ENCODE measurements at regions not wholly inside any gene's neighbourhood (a gene's known extent, or its start where the extent isn't known, plus 50 kb on each side); places are given as distances from the start of the nearest gene placed in this dataset.

DNA sequence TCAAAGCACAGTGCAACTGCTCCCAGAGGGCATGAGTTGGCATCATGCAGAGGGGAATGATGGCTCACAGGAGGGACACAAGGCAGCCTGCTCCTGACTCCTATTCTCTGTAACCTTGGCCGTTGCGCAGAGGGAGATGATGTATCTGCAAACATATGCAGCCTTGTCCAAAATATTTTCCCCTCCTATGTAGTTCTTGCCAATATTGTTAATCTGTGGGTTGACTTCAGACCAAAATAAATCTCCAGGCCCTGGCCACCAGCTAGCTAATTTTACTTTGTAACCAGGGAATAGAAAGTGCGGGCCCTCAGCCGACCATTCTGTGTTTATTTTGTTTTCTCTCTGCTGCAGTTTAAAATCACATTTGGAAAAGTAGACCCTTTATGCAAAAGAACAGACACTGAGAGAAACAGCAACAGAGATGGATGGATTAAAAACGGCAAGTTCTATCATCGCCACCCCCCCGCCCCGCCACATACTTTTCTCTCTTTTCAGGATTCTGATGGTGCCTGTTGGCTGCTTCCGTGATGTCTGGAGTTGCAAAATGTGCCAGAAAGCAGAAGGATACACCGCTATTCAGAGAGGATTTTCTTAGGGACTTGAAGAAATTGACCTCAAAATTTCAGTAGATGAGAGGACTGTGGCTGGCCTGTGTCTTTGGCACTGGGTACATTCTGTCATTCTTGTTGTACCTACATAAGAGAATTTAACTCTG, 185.3 kb upstream of the BCOR start:
- Histone ChIP-seq H3K4me3 (replicated peaks in 1 of 3; ENCODE audit: insufficient read depth in 1 of 3, low read depth in 2 of 3, low read length in 3 of 3) (no peak overlapping the region), H3K9me3 (ENCODE audit: low read length) (no peaks in the 10 kb centered on the region; the same call in 1 of the 2 replicates), H3K36me3 (replicated peaks in 1 of 2; ENCODE audit: control insufficient read depth in 1 of 2, insufficient read depth in 2 of 2, low read length in 2 of 2) (no peaks in the 10 kb centered on the region), H3K4me1 (ENCODE audit: insufficient read depth, low read length) (no peaks in the 10 kb centered on the region), H3K27ac (ENCODE audit: extremely low read length, insufficient read depth, low read length) (no peak overlapping the region), H3K9ac (ENCODE audit: insufficient read depth, low read depth, low read length) (no peak overlapping the region), H2AFZ (ENCODE audit: low read length) (no peak overlapping the region), H3K4me2 (ENCODE audit: low read depth, low read length) (no peak overlapping the region), H3K79me2 (ENCODE audit: insufficient read depth, low read length) (no peaks in the 10 kb centered on the region), H3K27me3 (ENCODE audit: control insufficient read depth in 1 of 2, insufficient read depth in 2 of 2, low read length in 2 of 2) (no peaks in the 10 kb centered on the region), H4K20me1 (ENCODE audit: insufficient read depth, low read length) (no peaks in the 10 kb centered on the region)
- no peak for ATAC-seq
- intact Hi-C loops (cut with micrococcal nuclease; ENCODE audit: unreplicated experiment) (no loop called here), in situ Hi-C loops (cut with HindIII; ENCODE audit: extremely low pct_ligation_motif_present, low pct_unique_long_range_greater_than_20kb) (no loop called here)
- ChIA-PET CTCF (ENCODE audit: low intra/inter-chr PET ratio, low total read pairs) (no interaction called here), POLR2A (no interaction called here)
- TF ChIP-seq ZNF446 (CRISPR knock-in tag; IDR thresholded peaks at IDR 0.05) (no peak), SAP130 (CRISPR knock-in tag; IDR thresholded peaks at IDR 0.05; ENCODE audit: low read depth) (no peak), ZNF33A (CRISPR knock-in tag; IDR thresholded peaks at IDR 0.05; ENCODE audit: borderline replicate concordance) (no peak), ZNF263 (CRISPR knock-in tag; IDR thresholded peaks at IDR 0.05) (no peak)
- TF ChIP-seq, protein P1, sequence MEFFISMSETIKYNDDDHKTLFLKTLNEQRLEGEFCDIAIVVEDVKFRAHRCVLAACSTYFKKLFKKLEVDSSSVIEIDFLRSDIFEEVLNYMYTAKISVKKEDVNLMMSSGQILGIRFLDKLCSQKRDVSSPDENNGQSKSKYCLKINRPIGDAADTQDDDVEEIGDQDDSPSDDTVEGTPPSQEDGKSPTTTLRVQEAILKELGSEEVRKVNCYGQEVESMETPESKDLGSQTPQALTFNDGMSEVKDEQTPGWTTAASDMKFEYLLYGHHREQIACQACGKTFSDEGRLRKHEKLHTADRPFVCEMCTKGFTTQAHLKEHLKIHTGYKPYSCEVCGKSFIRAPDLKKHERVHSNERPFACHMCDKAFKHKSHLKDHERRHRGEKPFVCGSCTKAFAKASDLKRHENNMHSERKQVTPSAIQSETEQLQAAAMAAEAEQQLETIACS (CRISPR knock-in tag; IDR thresholded peaks at IDR 0.05), result no peak
- FAIRE-seq, result no peak
- no TSS peak for BruUV-seq (replicated peaks)
- 73% methylated on average over 9 of the region's 10 CpGs for WGBS (ENCODE audit: low lambda C conversion rate)
- DNase-seq (ENCODE audit: low spot score), result no peak

DNA sequence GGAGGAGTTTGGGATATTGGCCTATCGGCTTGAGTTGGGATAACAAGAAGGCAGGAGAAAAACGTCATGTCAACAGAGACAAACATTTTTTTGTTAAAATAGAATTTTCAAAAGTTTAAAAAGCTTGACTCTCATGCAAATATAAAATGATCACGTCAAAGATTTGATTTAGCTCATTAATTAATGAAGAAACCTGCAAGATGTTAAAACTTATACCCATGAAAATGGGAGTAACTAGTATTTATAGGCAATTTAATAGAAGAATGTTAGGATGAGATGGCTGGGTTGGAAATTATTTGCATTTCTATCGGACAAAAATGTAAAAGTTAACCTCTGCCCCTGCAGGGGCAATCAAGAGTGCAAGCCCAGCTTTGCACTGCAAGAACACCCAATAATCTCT, 184.6 kb upstream of the BCOR start:
- H3K27ac ChIP-seq (ENCODE audit: extremely low read length, insufficient read depth, low read length), result no peak overlapping the region
- H3K4me3 ChIP-seq (replicated peaks in 1 of 3; ENCODE audit: insufficient read depth in 1 of 3, low read depth in 2 of 3, low read length in 3 of 3), result no peak overlapping the region
- BruUV-seq (replicated peaks), result no TSS peak
- ChIA-PET CTCF (ENCODE audit: low intra/inter-chr PET ratio, low total read pairs) (no interaction called here), POLR2A (no interaction called here)
- H3K27me3 ChIP-seq (ENCODE audit: control insufficient read depth in 1 of 2, insufficient read depth in 2 of 2, low read length in 2 of 2), result no peaks in the 10 kb centered on the region
- H4K20me1 ChIP-seq (ENCODE audit: insufficient read depth, low read length), result no peaks in the 10 kb centered on the region
- TF ChIP-seq, protein P2, sequence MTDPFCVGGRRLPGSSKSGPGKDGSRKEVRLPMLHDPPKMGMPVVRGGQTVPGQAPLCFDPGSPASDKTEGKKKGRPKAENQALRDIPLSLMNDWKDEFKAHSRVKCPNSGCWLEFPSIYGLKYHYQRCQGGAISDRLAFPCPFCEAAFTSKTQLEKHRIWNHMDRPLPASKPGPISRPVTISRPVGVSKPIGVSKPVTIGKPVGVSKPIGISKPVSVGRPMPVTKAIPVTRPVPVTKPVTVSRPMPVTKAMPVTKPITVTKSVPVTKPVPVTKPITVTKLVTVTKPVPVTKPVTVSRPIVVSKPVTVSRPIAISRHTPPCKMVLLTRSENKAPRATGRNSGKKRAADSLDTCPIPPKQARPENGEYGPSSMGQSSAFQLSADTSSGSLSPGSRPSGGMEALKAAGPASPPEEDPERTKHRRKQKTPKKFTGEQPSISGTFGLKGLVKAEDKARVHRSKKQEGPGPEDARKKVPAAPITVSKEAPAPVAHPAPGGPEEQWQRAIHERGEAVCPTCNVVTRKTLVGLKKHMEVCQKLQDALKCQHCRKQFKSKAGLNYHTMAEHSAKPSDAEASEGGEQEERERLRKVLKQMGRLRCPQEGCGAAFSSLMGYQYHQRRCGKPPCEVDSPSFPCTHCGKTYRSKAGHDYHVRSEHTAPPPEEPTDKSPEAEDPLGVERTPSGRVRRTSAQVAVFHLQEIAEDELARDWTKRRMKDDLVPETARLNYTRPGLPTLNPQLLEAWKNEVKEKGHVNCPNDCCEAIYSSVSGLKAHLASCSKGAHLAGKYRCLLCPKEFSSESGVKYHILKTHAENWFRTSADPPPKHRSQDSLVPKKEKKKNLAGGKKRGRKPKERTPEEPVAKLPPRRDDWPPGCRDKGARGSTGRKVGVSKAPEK (CRISPR knock-in tag; IDR thresholded peaks at IDR 0.05; ENCODE audit: borderline replicate concordance), result no peak
- TF ChIP-seq, protein P3, sequence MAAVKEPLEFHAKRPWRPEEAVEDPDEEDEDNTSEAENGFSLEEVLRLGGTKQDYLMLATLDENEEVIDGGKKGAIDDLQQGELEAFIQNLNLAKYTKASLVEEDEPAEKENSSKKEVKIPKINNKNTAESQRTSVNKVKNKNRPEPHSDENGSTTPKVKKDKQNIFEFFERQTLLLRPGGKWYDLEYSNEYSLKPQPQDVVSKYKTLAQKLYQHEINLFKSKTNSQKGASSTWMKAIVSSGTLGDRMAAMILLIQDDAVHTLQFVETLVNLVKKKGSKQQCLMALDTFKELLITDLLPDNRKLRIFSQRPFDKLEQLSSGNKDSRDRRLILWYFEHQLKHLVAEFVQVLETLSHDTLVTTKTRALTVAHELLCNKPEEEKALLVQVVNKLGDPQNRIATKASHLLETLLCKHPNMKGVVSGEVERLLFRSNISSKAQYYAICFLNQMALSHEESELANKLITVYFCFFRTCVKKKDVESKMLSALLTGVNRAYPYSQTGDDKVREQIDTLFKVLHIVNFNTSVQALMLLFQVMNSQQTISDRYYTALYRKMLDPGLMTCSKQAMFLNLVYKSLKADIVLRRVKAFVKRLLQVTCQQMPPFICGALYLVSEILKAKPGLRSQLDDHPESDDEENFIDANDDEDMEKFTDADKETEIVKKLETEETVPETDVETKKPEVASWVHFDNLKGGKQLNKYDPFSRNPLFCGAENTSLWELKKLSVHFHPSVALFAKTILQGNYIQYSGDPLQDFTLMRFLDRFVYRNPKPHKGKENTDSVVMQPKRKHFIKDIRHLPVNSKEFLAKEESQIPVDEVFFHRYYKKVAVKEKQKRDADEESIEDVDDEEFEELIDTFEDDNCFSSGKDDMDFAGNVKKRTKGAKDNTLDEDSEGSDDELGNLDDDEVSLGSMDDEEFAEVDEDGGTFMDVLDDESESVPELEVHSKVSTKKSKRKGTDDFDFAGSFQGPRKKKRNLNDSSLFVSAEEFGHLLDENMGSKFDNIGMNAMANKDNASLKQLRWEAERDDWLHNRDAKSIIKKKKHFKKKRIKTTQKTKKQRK (IDR thresholded peaks at IDR 0.05; ENCODE audit: low read length), result no peak
- TF ChIP-seq KLF9 (CRISPR knock-in tag; IDR thresholded peaks at IDR 0.05; ENCODE audit: low read depth) (no peak), MBD4 (IDR thresholded peaks at IDR 0.05; ENCODE audit: borderline replicate concordance, low read length) (no peak), NFKB2 (CRISPR knock-in tag; IDR thresholded peaks at IDR 0.05; ENCODE audit: borderline replicate concordance) (no peak)
- DNase-seq (ENCODE audit: low spot score) (no peak), FAIRE-seq (no peak), ATAC-seq (no peak)
- H3K79me2 ChIP-seq (ENCODE audit: insufficient read depth, low read length), result no peaks in the 10 kb centered on the region
- WGBS (ENCODE audit: low lambda C conversion rate), result 18% methylated on average over 4 of the region's 4 CpGs
- H3K36me3 ChIP-seq (replicated peaks in 1 of 2; ENCODE audit: control insufficient read depth in 1 of 2, insufficient read depth in 2 of 2, low read length in 2 of 2), result no peaks in the 10 kb centered on the region
- no peak overlapping the region for H2AFZ ChIP-seq (ENCODE audit: low read length)
- intact Hi-C loops (cut with micrococcal nuclease; ENCODE audit: unreplicated experiment) (no loop called here), in situ Hi-C loops (cut with HindIII; ENCODE audit: extremely low pct_ligation_motif_present, low pct_unique_long_range_greater_than_20kb) (no loop called here)
- no peaks in the 10 kb centered on the region; the same call in 1 of the 2 replicates for H3K9me3 ChIP-seq (ENCODE audit: low read length)
- no peaks in the 10 kb centered on the region for H3K4me1 ChIP-seq (ENCODE audit: insufficient read depth, low read length)
- H3K4me2 ChIP-seq (ENCODE audit: low read depth, low read length), result no peak overlapping the region
- no peak overlapping the region for H3K9ac ChIP-seq (ENCODE audit: insufficient read depth, low read depth, low read length)

Data from HepG2 (cell line).